ENCODE measurements at regions not wholly inside any gene's neighbourhood (a gene's known extent, or its start where the extent isn't known, plus 50 kb on each side); places are given as distances from the start of the nearest gene placed in this dataset.
"Not testable (repeated sequence)": the region's sequence is repeated elsewhere in the genome, so short reads cannot be mapped to it uniquely, and the experiment has no call there.

GRCh38 chr21:9043089-9043488, 1478.3 kb upstream of the TPTE start:
- TF ChIP-seq POLR2A (IDR thresholded peaks at IDR 0.05; ENCODE audit: borderline replicate concordance, extremely low read depth, insufficient read depth, insufficient read length); TCF7L2 (IDR thresholded peaks at IDR 0.05; ENCODE audit: borderline replicate concordance, extremely low read depth, insufficient read depth, insufficient read length); MAX (IDR thresholded peaks at IDR 0.05); CTCF (IDR thresholded peaks at IDR 0.05 in 2 of 3, conservative IDR thresholded peaks at IDR 0.05 in 1 of 3; ENCODE audit: borderline replicate concordance in 1 of 3, insufficient read depth in 1 of 3, low read depth in 2 of 3, low read length in 2 of 3); ATF3 (IDR thresholded peaks at IDR 0.05); FOSL1 (IDR thresholded peaks at IDR 0.05; ENCODE audit: low read depth); REST (IDR thresholded peaks at IDR 0.05; ENCODE audit: low read depth); SRF (IDR thresholded peaks at IDR 0.05; ENCODE audit: low read depth); ZNF274 (IDR thresholded peaks at IDR 0.05; ENCODE audit: low read depth, low read length); SP1 (IDR thresholded peaks at IDR 0.05; ENCODE audit: low read depth): not testable (repeated sequence)

All from HCT116 (cell line).